ENCODE measurements at regions not wholly inside any gene's neighbourhood (a gene's known extent, or its start where the extent isn't known, plus 50 kb on each side); places are given as distances from the start of the nearest gene placed in this dataset.

DNA sequence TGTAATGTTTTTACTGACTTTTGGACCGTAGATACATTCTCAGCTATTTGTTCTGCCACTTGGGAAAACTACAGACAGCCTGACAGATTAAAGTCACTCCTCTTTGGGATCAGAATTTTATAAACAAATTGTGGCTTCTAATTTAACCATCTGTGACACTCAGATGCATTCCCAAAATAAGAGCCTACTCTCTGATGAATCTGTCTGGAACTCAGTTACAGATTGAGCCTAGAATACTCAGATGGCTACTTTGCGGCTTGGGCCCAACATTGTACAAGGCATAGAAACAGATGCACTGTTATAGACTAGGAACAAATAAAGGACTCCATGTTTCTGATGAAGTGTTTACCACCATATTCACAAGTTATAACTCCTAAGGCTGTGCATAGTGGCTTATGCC, 291.0 kb upstream of the SLITRK6 start:
- H2AFZ ChIP-seq (replicated peaks; ENCODE audit: low read length, poor library complexity), result no peak overlapping the region
- H3K23ac ChIP-seq (ENCODE audit: low read depth, low read length), result no peak overlapping the region
- no peak overlapping the region for H3K56ac ChIP-seq (ENCODE audit: extremely low read depth, insufficient read depth, low read length)
- no peak overlapping the region for H4K8ac ChIP-seq (ENCODE audit: low read depth in 2 of 2, low read length in 2 of 2)
- no peak overlapping the region for H4K5ac ChIP-seq (ENCODE audit: low read depth, low read length)
- no peak overlapping the region for H3K4me3 ChIP-seq (ENCODE audit: insufficient read depth, low read depth, low read length)
- no peak overlapping the region for H3K27ac ChIP-seq (ENCODE audit: insufficient read depth, low read length)
- H3K79me1 ChIP-seq (ENCODE audit: low read depth in 1 of 2, low read length in 2 of 2), result no peaks in the 10 kb centered on the region
- BruUV-seq (replicated peaks), result no TSS peak
- no peak overlapping the region for H2AK5ac ChIP-seq (ENCODE audit: low read depth, low read length)
- no CpG with 5 or more reads among the region's 2 CpGs for WGBS, 2 experiments (ENCODE audit: extremely low coverage in 2 of 2, insufficient read length in 1 of 2)
- TF ChIP-seq CHD1 (IDR thresholded peaks at IDR 0.05; ENCODE audit: low read depth, low read length), result no peak
- TF ChIP-seq FOS (IDR thresholded peaks at IDR 0.05; ENCODE audit: low read depth, low read length), result no peak
- TF ChIP-seq, protein P1, sequence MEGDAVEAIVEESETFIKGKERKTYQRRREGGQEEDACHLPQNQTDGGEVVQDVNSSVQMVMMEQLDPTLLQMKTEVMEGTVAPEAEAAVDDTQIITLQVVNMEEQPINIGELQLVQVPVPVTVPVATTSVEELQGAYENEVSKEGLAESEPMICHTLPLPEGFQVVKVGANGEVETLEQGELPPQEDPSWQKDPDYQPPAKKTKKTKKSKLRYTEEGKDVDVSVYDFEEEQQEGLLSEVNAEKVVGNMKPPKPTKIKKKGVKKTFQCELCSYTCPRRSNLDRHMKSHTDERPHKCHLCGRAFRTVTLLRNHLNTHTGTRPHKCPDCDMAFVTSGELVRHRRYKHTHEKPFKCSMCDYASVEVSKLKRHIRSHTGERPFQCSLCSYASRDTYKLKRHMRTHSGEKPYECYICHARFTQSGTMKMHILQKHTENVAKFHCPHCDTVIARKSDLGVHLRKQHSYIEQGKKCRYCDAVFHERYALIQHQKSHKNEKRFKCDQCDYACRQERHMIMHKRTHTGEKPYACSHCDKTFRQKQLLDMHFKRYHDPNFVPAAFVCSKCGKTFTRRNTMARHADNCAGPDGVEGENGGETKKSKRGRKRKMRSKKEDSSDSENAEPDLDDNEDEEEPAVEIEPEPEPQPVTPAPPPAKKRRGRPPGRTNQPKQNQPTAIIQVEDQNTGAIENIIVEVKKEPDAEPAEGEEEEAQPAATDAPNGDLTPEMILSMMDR (conservative IDR thresholded peaks at IDR 0.05; ENCODE audit: low read depth, low read length), result no peak
- TF ChIP-seq MAZ (IDR thresholded peaks at IDR 0.05; ENCODE audit: borderline replicate concordance, low read depth, low read length), result no peak
- TF ChIP-seq MXI1 (IDR thresholded peaks at IDR 0.05; ENCODE audit: borderline replicate concordance, low read depth, low read length), result no peak
- no peak for TF ChIP-seq CEBPB (IDR thresholded peaks at IDR 0.05; ENCODE audit: low read depth, low read length)
- TF ChIP-seq NFE2L2 (IDR thresholded peaks at IDR 0.05; ENCODE audit: low read depth, low read length), result no peak
- no peak for TF ChIP-seq RAD21 (IDR thresholded peaks at IDR 0.05; ENCODE audit: low read length)
- no peak for TF ChIP-seq POLR2A (IDR thresholded peaks at IDR 0.05; ENCODE audit: low read depth, low read length)
- TF ChIP-seq, protein P2, sequence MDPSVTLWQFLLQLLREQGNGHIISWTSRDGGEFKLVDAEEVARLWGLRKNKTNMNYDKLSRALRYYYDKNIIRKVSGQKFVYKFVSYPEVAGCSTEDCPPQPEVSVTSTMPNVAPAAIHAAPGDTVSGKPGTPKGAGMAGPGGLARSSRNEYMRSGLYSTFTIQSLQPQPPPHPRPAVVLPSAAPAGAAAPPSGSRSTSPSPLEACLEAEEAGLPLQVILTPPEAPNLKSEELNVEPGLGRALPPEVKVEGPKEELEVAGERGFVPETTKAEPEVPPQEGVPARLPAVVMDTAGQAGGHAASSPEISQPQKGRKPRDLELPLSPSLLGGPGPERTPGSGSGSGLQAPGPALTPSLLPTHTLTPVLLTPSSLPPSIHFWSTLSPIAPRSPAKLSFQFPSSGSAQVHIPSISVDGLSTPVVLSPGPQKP (IDR thresholded peaks at IDR 0.05; ENCODE audit: borderline replicate concordance, low read depth, low read length), result no peak
- TF ChIP-seq, protein P3, sequence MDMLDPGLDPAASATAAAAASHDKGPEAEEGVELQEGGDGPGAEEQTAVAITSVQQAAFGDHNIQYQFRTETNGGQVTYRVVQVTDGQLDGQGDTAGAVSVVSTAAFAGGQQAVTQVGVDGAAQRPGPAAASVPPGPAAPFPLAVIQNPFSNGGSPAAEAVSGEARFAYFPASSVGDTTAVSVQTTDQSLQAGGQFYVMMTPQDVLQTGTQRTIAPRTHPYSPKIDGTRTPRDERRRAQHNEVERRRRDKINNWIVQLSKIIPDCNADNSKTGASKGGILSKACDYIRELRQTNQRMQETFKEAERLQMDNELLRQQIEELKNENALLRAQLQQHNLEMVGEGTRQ (IDR thresholded peaks at IDR 0.05; ENCODE audit: low read depth, low read length), result no peak
- TF ChIP-seq MAFK (IDR thresholded peaks at IDR 0.05; ENCODE audit: low read depth, low read length), result no peak
- no peak for TF ChIP-seq SMC3 (IDR thresholded peaks at IDR 0.05; ENCODE audit: low read depth, low read length)
- TF ChIP-seq RCOR1 (IDR thresholded peaks at IDR 0.05; ENCODE audit: insufficient replicate concordance, low read length), result no peak
- no peak for TF ChIP-seq RFX5 (IDR thresholded peaks at IDR 0.05; ENCODE audit: low read depth, low read length)
- no peak for TF ChIP-seq BHLHE40 (IDR thresholded peaks at IDR 0.05; ENCODE audit: low read depth, low read length)
- no peak overlapping the region for H2BK5ac ChIP-seq (ENCODE audit: low read depth, low read length, poor library complexity, severe bottlenecking)
- H2AK9ac ChIP-seq (replicated peaks; ENCODE audit: low read depth, low read length, poor library complexity), result no peak overlapping the region
- H4K20me1 ChIP-seq (ENCODE audit: insufficient read depth, low read length), result no peaks in the 10 kb centered on the region
- H3K4me1 ChIP-seq (ENCODE audit: control insufficient read depth, insufficient read depth, low read length), result no peaks in the 10 kb centered on the region
- no peak for DNase-seq
- no peaks in the 10 kb centered on the region for H3K9me1 ChIP-seq (ENCODE audit: insufficient read depth, low read length)
- no peak overlapping the region for H3K14ac ChIP-seq (replicated peaks; ENCODE audit: low read depth, low read length)
- H3K36me3 ChIP-seq (ENCODE audit: control insufficient read depth, insufficient read depth, low read length), result no peaks in the 10 kb centered on the region
- no peak overlapping the region for H2BK20ac ChIP-seq (ENCODE audit: low read depth, low read length)
- no peak overlapping the region for H2BK15ac ChIP-seq (ENCODE audit: low read depth, low read length)
- intact Hi-C loops (cut with micrococcal nuclease), result no loop called here
- no peak overlapping the region for H3K18ac ChIP-seq (ENCODE audit: low read depth, low read length)
- ATAC-seq (ENCODE audit: low read depth), result no peak
- in situ Hi-C loops (cut with MboI; ENCODE audit: low sequenced_read_pairs), result no loop called here
- H3K4ac ChIP-seq (ENCODE audit: low read depth, low read length), result no peak overlapping the region
- no peak overlapping the region for H2BK120ac ChIP-seq (ENCODE audit: low read depth, low read length)
- POLR2A ChIA-PET (ENCODE audit: unreplicated experiment), result no interaction called here
- H3K9ac ChIP-seq (ENCODE audit: low read depth, low read length), result no peak overlapping the region
- CTCF ChIA-PET, result no interaction called here
- dilution Hi-C loops (cut with HindIII; ENCODE audit: low sequenced_read_pairs, unreplicated experiment), result no loop called here
- H3K9me3 ChIP-seq (ENCODE audit: control insufficient read depth, insufficient read depth, low read length), result no peaks in the 10 kb centered on the region
- H3K4me2 ChIP-seq (ENCODE audit: low read depth, low read length), result no peak overlapping the region
- no peaks in the 10 kb centered on the region for H3K27me3 ChIP-seq (ENCODE audit: control insufficient read depth, insufficient read depth, low read length)
- no peak overlapping the region for H4K91ac ChIP-seq (ENCODE audit: insufficient read depth, low read depth, low read length)

Measured in IMR-90 (cell line).